K562 (cell line): ENCODE measurements at regions not wholly inside any gene's neighbourhood (a gene's known extent, or its start where the extent isn't known, plus 50 kb on each side); places are given as distances from the start of the nearest gene placed in this dataset.

Experiments
- ATAC-seq: fragments of 200-7000 bp; cut with Tn5 transposase; 3 replicates; pipeline ENCODE4 v1.9.1; 2020; ENCODE audit warnings: moderate library complexity
- BruUV-seq: library from RNA; stranded (reverse); fragments of 400-500 nt; replicated peaks from 2 replicates; lab custom pipeline; 2021; lab: Mats Ljungman, UMichigan
- CTCF ChIA-PET: fragments of 300-600 bp; formaldehyde crosslinking; extraction: SDS; loops from one replicate; lab custom pipeline; 2021; ENCODE audit warnings: low intra/inter-chr PET ratio; lab: Yijun Ruan, JAX
- POLR2A ChIA-PET: fragments of 300-600, 350-650 bp; sonication (Branson Sonifier 250); formaldehyde crosslinking; extraction: SDS; loops from one replicate; lab custom pipeline; 2021; ENCODE audit warnings: antibody characterized with exemption, inconsistent platforms; lab: Yijun Ruan, JAX
- DNase-seq, 4 experiments: peaks; one replicate each; pipeline versions ENCODE4 v3.0.0 to v3.0.0-alpha.2; 2011 to 2018; ENCODE audit warnings: low spot score in 3 of 4, mixed read lengths in 3 of 4; ENCODE audit errors: extremely low read depth in 1 of 4
- FAIRE-seq: peaks from 2 replicates; lab custom pipeline; 2011; peaks lifted over from hg19 to GRCh38; lab: Jason Lieb, UNC
- H2AFZ ChIP-seq: 2 replicates; pipeline ENCODE4 v1.6.0; 2011; ENCODE audit warnings: low read depth, low read length, control low read depth, inconsistent platforms
- H3K27ac ChIP-seq: fragments of 200-600 bp; 3 replicates; pipeline ENCODE4 v1.8.0; 2011; ENCODE audit warnings: low read depth, mild to moderate bottlenecking, control low read depth, inconsistent platforms, low read length, moderate library complexity, mixed read lengths; ENCODE audit errors: extremely low read depth
- H3K27me3 ChIP-seq, 2 experiments: fragments of 300-600 bp in 1 of 2; 2 replicates in 1 of 2; 3 replicates in 1 of 2; pipeline versions ENCODE4 v1.6.0 to v1.8.0; 2011; ENCODE audit warnings: inconsistent platforms in 2 of 2, low read length in 2 of 2, mild to moderate bottlenecking in 1 of 2, mixed read lengths in 1 of 2, moderate library complexity in 1 of 2; ENCODE audit not compliant: control insufficient read depth in 2 of 2, insufficient read depth in 2 of 2
- H3K36me3 ChIP-seq: fragments of 300-600 bp; 3 replicates; pipeline ENCODE4 v1.8.0; 2011; ENCODE audit warnings: mild to moderate bottlenecking, low read length, inconsistent platforms; ENCODE audit not compliant: control insufficient read depth, insufficient read depth
- H3K4me1 ChIP-seq, 2 experiments: fragments of 200-600 bp in 1 of 2; replicated peaks in 1 of 2; 2 replicates in 1 of 2; 3 replicates in 1 of 2; pipeline versions ENCODE4 v1.5.1 to v1.8.0; 2011; ENCODE audit warnings: inconsistent platforms in 2 of 2, low read length in 2 of 2, mild to moderate bottlenecking in 1 of 2, mixed read lengths in 1 of 2, moderate library complexity in 1 of 2; ENCODE audit not compliant: control insufficient read depth in 2 of 2, insufficient read depth in 2 of 2
- H3K4me2 ChIP-seq: 2 replicates; pipeline ENCODE4 v1.6.1; 2011; ENCODE audit warnings: low read length, control low read depth, inconsistent platforms, mixed read lengths; ENCODE audit not compliant: insufficient read depth
- H3K4me3 ChIP-seq: fragments of 200-600 bp; sonication (generic), shearing (Covaris generic); 2 replicates; pipeline ENCODE4 v1.5.1; 2016; ENCODE audit warnings: control low read depth, inconsistent platforms
- H3K79me2 ChIP-seq: fragments of 200-600 bp; 3 replicates; pipeline ENCODE4 v1.8.0; 2011; ENCODE audit warnings: low read length, inconsistent platforms; ENCODE audit not compliant: control insufficient read depth, insufficient read depth
- H3K9ac ChIP-seq, 2 experiments: 2 replicates each; pipeline versions ENCODE4 v1.6.0 to v1.6.1; 2011; ENCODE audit warnings: low read depth in 2 of 2, low read length in 2 of 2, control low read depth in 1 of 2, inconsistent platforms in 1 of 2, mild to moderate bottlenecking in 1 of 2, mixed read lengths in 1 of 2; ENCODE audit not compliant: insufficient read depth in 1 of 2
- H3K9me1 ChIP-seq: one replicate; pipeline ENCODE4 v1.6.0; 2011; ENCODE audit warnings: inconsistent platforms, mild to moderate bottlenecking, low read length, moderate library complexity; ENCODE audit not compliant: control insufficient read depth, insufficient read depth
- H3K9me3 ChIP-seq: replicated peaks from 2 replicates; pipeline ENCODE4 v1.5.1; 2011; ENCODE audit warnings: low read depth, low read length, inconsistent platforms; ENCODE audit not compliant: control insufficient read depth, insufficient read depth
- H4K20me1 ChIP-seq: replicated peaks from 2 replicates; pipeline ENCODE4 v1.6.1; 2011; ENCODE audit warnings: low read length, inconsistent platforms, mixed read lengths; ENCODE audit not compliant: control insufficient read depth, insufficient read depth
- BCL6 ChIP-seq: fragments of 250-450 bp; sonication (Bioruptor Pico); IDR thresholded peaks from 2 replicates; pipeline ENCODE4 v1.4.0; 2020
- CBX5 ChIP-seq: IDR thresholded peaks from 2 replicates; pipeline ENCODE4 v1.6.1; 2014; ENCODE audit warnings: low read depth, borderline replicate concordance
- CXXC5 ChIP-seq: fragments of 250-450 bp; sonication (Bioruptor Pico); IDR thresholded peaks from 2 replicates; pipeline ENCODE4 v1.8.0; 2022; ENCODE audit warnings: inconsistent platforms, mild to moderate bottlenecking, moderate library complexity
- ELK1 ChIP-seq: sonication (generic); formaldehyde crosslinking; IDR thresholded peaks from 2 replicates; pipeline ENCODE4 v1.8.1; 2022; ENCODE audit warnings: missing genetic modification reagents
- FOS ChIP-seq: IDR thresholded peaks from 3 replicates; pipeline ENCODE4 v1.6.1; 2011; ENCODE audit not compliant: insufficient read length; ENCODE audit errors: extremely low read depth
- GMEB1 ChIP-seq: fragments of 250-450 bp; sonication (Bioruptor Pico); IDR thresholded peaks from 2 replicates; pipeline ENCODE4 v1.4.0; 2020; ENCODE audit warnings: mild to moderate bottlenecking
- PHB2 ChIP-seq: fragments of 450-650 bp; IDR thresholded peaks from 2 replicates; pipeline ENCODE4 v1.6.1; 2017; ENCODE audit warnings: low read depth
- RB1 ChIP-seq: fragments of 450-650 bp; IDR thresholded peaks from 2 replicates; pipeline ENCODE4 v1.6.1; 2017; ENCODE audit warnings: low read depth, mild to moderate bottlenecking
- SRSF7 ChIP-seq: fragments of 200-400 bp; formaldehyde crosslinking; optimal IDR thresholded peaks from 2 replicates; pipeline ENCODE3; 2017; ENCODE audit warnings: mild to moderate bottlenecking, low read depth, low read length
- TFAM ChIP-seq: fragments of 250-450 bp; sonication (Bioruptor Pico); conservative IDR thresholded peaks from 2 replicates; pipeline ENCODE4 v1.5.0; 2021; ENCODE audit warnings: mild to moderate bottlenecking, moderate library complexity
- ZFP30 ChIP-seq: fragments of 250-450 bp; sonication (Bioruptor Pico); IDR thresholded peaks from 2 replicates; pipeline ENCODE4 v1.8.0; 2022; ENCODE audit warnings: moderate library complexity, mild to moderate bottlenecking, inconsistent platforms, borderline replicate concordance
- ZNF277 ChIP-seq: fragments of 250-450 bp; sonication (Bioruptor Pico); IDR thresholded peaks from 2 replicates; pipeline ENCODE4 v1.8.0; 2022; ENCODE audit warnings: inconsistent platforms, mild to moderate bottlenecking, moderate library complexity, borderline replicate concordance
- ZNF668 ChIP-seq: fragments of 250-450 bp; sonication (Bioruptor Pico); IDR thresholded peaks from 2 replicates; pipeline ENCODE4 v1.8.0; 2022; ENCODE audit warnings: mild to moderate bottlenecking, inconsistent platforms
- ZNF696 ChIP-seq: fragments of 250-450 bp; sonication (Bioruptor Pico); conservative IDR thresholded peaks from 2 replicates; pipeline ENCODE4 v1.4.0; 2020; ENCODE audit warnings: mild to moderate bottlenecking, moderate library complexity
- WGBS: fragments of 100-300 bp; shearing (Covaris generic); methylation state at CpG from one replicate; pipeline ENCODE4 v1.1.6; 2016; ENCODE audit warnings: low coverage, mixed read lengths; ENCODE audit not compliant: insufficient coverage; ENCODE audit errors: missing lambda C conversion rate; 5-methylcytosine and 5-hydroxymethylcytosine counted together
- in situ Hi-C: fragments of 300-500 bp; cut with MboI; formaldehyde crosslinking; loops from 4 replicates; pipeline ENCODE4 v1.15.0; 2018; ENCODE audit warnings: inconsistent platforms, mixed read lengths
- intact Hi-C: fragments of 100-400 bp; cut with micrococcal nuclease; formaldehyde crosslinking; loops from 2 replicates; pipeline ENCODE4 v1.14.2; 2022

- H3K79me2 ChIP-seq = no peaks in the 10 kb centered on the region
- ChIA-PET POLR2A (no interaction called here), CTCF (no interaction called here)
- H3K36me3 ChIP-seq = no peaks in the 10 kb centered on the region
- H3K9me1 ChIP-seq = no peaks in the 10 kb centered on the region
- no peak overlapping the region for H3K4me3 ChIP-seq
- no peak overlapping the region for H3K27ac ChIP-seq
- H3K4me1 ChIP-seq = peaks cover 0 to 9% of the 10 kb centered on the region in 2 experiments; a peak in 3 of 5 replicates
- 20% methylated on average over 2 of the region's 2 CpGs for WGBS
- H2AFZ ChIP-seq = no peak overlapping the region
- DNase-seq = no peak
- FAIRE-seq = no peak
- H3K4me2 ChIP-seq = no peak overlapping the region
- intact Hi-C loops (no loop called here), in situ Hi-C loops (no loop called here)
- ATAC-seq = no peak
- TF ChIP-seq ZNF277 (CRISPR knock-in tag) (no peak), ZFP30 (CRISPR knock-in tag) (no peak), FOS (no peak), CBX5 (no peak), RB1 (no peak), SRSF7 (no peak), ZNF696 (CRISPR knock-in tag) (no peak), TFAM (CRISPR knock-in tag) (no peak), PHB2 (no peak), ELK1 (CRISPR knock-in tag) (no peak), ZNF668 (CRISPR knock-in tag) (no peak), GMEB1 (CRISPR knock-in tag) (no peak), BCL6 (CRISPR knock-in tag) (no peak), CXXC5 (CRISPR knock-in tag) (no peak)
- H3K27me3 ChIP-seq = no peaks in the 10 kb centered on the region
- H3K9me3 ChIP-seq = no peaks in the 10 kb centered on the region
- BruUV-seq = no TSS peak
- H4K20me1 ChIP-seq = no peaks in the 10 kb centered on the region
- H3K9ac ChIP-seq = no peak overlapping the region
Observed at GRCh38 chr6:20338156-20338555, 63.5 kb upstream of the E2F3 start.
